ENCODE measurements at regions not wholly inside any gene's neighbourhood (a gene's known extent, or its start where the extent isn't known, plus 50 kb on each side); places are given as distances from the start of the nearest gene placed in this dataset.

DNA sequence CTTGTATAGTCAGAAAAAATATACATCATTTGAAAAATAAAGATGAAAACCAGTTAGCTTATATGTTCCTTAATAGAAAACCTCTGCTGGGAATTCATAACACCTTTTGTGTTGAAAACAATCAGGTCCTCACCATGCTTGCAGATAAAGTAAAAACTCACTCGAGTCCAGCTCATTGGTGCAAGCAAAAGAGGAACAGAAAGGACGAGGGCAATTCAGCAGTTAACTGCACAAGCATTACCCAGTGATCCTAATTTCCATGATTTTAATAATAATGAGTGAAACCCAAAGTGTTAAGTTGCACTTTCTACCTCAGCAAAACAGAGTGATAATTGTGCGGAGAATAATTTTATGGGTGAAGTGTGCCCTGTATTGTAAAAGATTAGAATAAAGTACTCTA, 839.9 kb downstream of the BCL11A start:
- no peaks in the 10 kb centered on the region for H3K27me3 Mint-ChIP-seq (ENCODE audit: insufficient read depth)
- TF ChIP-seq CTCF (IDR thresholded peaks at IDR 0.05), result no peak
- peaks cover 22% of the 10 kb centered on the region for H3K9me3 Mint-ChIP-seq
- H3K27ac Mint-ChIP-seq, result no peak overlapping the region
- H3K36me3 Mint-ChIP-seq (ENCODE audit: low read depth), result no peaks in the 10 kb centered on the region
- no peak overlapping the region for H3K4me3 Mint-ChIP-seq
- no peaks in the 10 kb centered on the region for H3K4me1 Mint-ChIP-seq (ENCODE audit: low read depth)
- DNase-seq, result no peak

GRCh38 chr2:59711121-59711520, 842.3 kb downstream of the BCL11A start:
- H3K36me3 Mint-ChIP-seq (ENCODE audit: low read depth), result no peaks in the 10 kb centered on the region
- H3K9me3 Mint-ChIP-seq, result peaks cover 16% of the 10 kb centered on the region
- no peak for DNase-seq
- no peak for TF ChIP-seq CTCF (IDR thresholded peaks at IDR 0.05)
- H3K27ac Mint-ChIP-seq, result no peak overlapping the region
- no peak overlapping the region for H3K4me3 Mint-ChIP-seq
- no peaks in the 10 kb centered on the region for H3K27me3 Mint-ChIP-seq (ENCODE audit: insufficient read depth)
- H3K4me1 Mint-ChIP-seq (ENCODE audit: low read depth), result no peaks in the 10 kb centered on the region

DNA sequence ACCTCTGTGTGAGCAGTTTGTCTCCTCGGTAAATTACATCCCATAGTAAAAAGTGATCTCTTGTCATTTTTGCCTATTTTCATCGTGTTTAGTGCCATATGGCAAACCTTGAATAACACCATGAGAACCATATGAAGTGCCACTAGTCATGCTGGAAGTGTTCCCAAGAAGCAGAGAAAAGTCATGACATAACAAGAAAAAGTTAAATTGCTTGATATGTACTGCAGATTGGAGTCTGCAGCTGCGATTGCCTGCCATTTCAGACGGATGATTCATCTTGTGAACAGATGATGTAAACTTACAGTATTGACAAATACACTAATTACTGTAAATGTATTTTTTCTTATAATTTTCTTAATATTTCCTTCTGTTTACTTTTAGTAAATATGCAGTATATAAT, 846.7 kb downstream of the BCL11A start:
- H3K9me3 Mint-ChIP-seq, result peaks cover 22% of the 10 kb centered on the region
- no peak overlapping the region for H3K27ac Mint-ChIP-seq
- H3K4me3 Mint-ChIP-seq, result no peak overlapping the region
- H3K36me3 Mint-ChIP-seq (ENCODE audit: low read depth), result no peaks in the 10 kb centered on the region
- no peaks in the 10 kb centered on the region for H3K27me3 Mint-ChIP-seq (ENCODE audit: insufficient read depth)
- DNase-seq, result no peak
- no peaks in the 10 kb centered on the region for H3K4me1 Mint-ChIP-seq (ENCODE audit: low read depth)
- no peak for TF ChIP-seq CTCF (IDR thresholded peaks at IDR 0.05)

- no peak for TF ChIP-seq CTCF (IDR thresholded peaks at IDR 0.05)
- DNase-seq, result no peak
- H3K27me3 Mint-ChIP-seq (ENCODE audit: insufficient read depth), result no peaks in the 10 kb centered on the region
- no peak overlapping the region for H3K4me3 Mint-ChIP-seq
- H3K27ac Mint-ChIP-seq, result no peak overlapping the region
- no peaks in the 10 kb centered on the region for H3K36me3 Mint-ChIP-seq (ENCODE audit: low read depth)
- H3K9me3 Mint-ChIP-seq, result peaks cover 22% of the 10 kb centered on the region
- H3K4me1 Mint-ChIP-seq (ENCODE audit: low read depth), result no peaks in the 10 kb centered on the region
Measured at GRCh38 chr2:59703796-59704195, 849.7 kb downstream of the BCL11A start.

DNA sequence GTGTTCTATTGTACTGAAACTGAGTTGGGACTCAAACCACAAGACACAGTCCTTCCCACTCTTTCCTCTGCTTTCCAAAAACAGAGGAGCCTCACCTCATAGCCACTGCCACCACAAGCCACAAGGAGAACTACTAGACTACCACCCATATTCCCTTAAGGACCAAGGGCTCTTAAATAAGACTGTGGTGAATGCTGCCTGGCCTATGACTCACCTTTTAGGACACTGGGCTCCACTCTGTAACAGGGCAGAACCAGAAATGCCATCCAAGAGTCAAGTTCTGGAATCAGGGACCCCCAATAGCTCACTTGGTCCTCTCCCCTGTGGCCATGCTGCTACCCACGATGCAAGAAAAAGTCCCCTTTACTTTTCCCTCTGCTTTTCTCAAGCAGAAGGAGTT, 851.4 kb downstream of the BCL11A start:
- no peak for DNase-seq
- Mint-ChIP-seq H3K4me3 (no peak overlapping the region), H3K27ac (no peak overlapping the region), H3K36me3 (ENCODE audit: low read depth) (no peaks in the 10 kb centered on the region), H3K9me3 (peaks cover 22% of the 10 kb centered on the region), H3K27me3 (ENCODE audit: insufficient read depth) (no peaks in the 10 kb centered on the region), H3K4me1 (ENCODE audit: low read depth) (no peaks in the 10 kb centered on the region)
- no peak for TF ChIP-seq CTCF (IDR thresholded peaks at IDR 0.05)

Measured in HFFc6 (cell line).